ENCODE measurements at regions not wholly inside any gene's neighbourhood (a gene's known extent, or its start where the extent isn't known, plus 50 kb on each side); places are given as distances from the start of the nearest gene placed in this dataset.

GRCh38 chr9:16951502-16951901 is 81.0 kb upstream of the BNC2 start:
- DNase-seq (ENCODE audit: low spot score): no peak

GRCh38 chr9:16950051-16950450 is 79.6 kb upstream of the BNC2 start:
- DNase-seq (ENCODE audit: low spot score): no peak

- DNase-seq (ENCODE audit: low spot score): no peak
Measured at GRCh38 chr9:16930578-16930977, 60.1 kb upstream of the BNC2 start.

DNA sequence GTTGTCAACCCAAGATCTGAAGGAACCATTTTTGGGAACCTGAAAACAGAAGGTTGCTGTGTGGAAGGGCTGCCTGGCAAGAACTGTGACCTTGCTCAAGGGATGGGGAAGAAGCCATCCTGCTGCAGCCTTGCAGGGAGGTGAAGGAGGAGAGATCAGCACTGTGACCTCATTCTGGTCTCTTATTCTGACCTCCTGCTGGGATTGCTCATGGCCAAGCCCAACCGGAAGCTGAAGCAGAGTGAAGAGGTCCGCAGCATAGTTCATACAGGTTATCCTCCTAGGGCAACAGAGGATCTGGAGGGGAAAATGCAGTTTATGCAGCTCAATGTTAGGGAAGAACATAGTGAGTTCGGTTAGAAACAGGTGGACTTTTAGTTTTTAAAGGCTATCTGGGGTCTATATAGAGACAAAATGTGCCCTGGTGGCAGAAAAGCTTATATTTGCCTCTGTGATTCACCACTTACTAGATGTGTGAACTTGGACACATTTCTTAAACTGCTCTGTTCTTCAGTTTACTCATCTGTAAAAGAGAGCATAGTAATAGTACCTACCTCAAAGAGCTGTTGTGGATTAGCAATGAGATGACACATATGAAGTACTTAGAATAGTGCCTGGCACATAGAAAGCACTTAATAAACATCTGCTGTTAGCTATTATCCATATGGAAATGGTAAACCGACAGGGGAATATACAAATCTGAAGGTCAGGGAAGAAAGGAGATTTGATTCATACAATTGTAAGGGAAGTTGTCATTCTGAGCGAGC is 57.9 kb upstream of the BNC2 start:
- DNase-seq (ENCODE audit: low spot score): no peak

GRCh38 chr9:16925426-16925825 is 55.0 kb upstream of the BNC2 start:
- DNase-seq (ENCODE audit: low spot score): no peak

GRCh38 chr9:16924311-16924915 is 53.9 kb upstream of the BNC2 start:
- no peak for DNase-seq (ENCODE audit: low spot score)

DNA sequence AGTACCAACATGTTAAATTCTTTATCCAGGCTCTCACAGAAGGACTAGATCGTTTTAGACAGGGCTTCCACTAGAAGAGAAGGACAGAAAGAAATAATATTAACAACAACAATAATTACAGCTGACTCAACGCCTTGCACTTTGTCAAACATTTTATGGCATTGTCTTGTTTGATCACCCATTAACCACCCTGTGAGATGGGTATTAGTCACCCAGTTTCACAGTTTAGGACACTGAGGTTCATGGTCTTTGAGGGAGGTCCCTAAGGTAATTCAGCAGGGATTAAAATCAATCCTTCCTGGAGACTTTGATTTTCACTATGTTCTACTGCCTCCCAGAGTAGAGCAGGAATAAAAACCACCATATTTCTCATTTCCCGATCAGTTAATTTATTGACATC is 51.4 kb upstream of the BNC2 start:
- DNase-seq (ENCODE audit: low spot score): no peak
